IPS-18a (cell line): ENCODE measurements at regions not wholly inside any gene's neighbourhood (a gene's known extent, or its start where the extent isn't known, plus 50 kb on each side); places are given as distances from the start of the nearest gene placed in this dataset.

Source experiments
- H3K27ac ChIP-seq: one replicate; pipeline ENCODE4 v1.5.1; 2013; ENCODE audit warnings: low read length
- H3K27me3 ChIP-seq: one replicate; pipeline ENCODE4 v1.6.1; 2013; ENCODE audit warnings: mild to moderate bottlenecking, low read length; ENCODE audit not compliant: control insufficient read depth, insufficient read depth
- H3K36me3 ChIP-seq: one replicate; pipeline ENCODE4 v1.6.1; 2013; ENCODE audit warnings: low read depth, low read length; ENCODE audit not compliant: control insufficient read depth
- H3K4me1 ChIP-seq: one replicate; pipeline ENCODE4 v1.6.1; 2013; ENCODE audit warnings: low read depth, low read length; ENCODE audit not compliant: control insufficient read depth
- H3K4me3 ChIP-seq: one replicate; pipeline ENCODE4 v1.5.1; 2013; ENCODE audit warnings: low read length
- H3K9ac ChIP-seq: one replicate; pipeline ENCODE4 v1.6.1; 2013; ENCODE audit warnings: mild to moderate bottlenecking, low read length, moderate library complexity
- H3K9me3 ChIP-seq: one replicate; pipeline ENCODE4 v1.6.1; 2013; ENCODE audit warnings: low read depth, low read length; ENCODE audit not compliant: control insufficient read depth

- no peak overlapping the region for H3K4me3 ChIP-seq
- no peaks in the 10 kb centered on the region for H3K9me3 ChIP-seq
- no peak overlapping the region for H3K9ac ChIP-seq
- no peaks in the 10 kb centered on the region for H3K4me1 ChIP-seq
- no peak overlapping the region for H3K27ac ChIP-seq
- H3K27me3 ChIP-seq = no peaks in the 10 kb centered on the region
- no peaks in the 10 kb centered on the region for H3K36me3 ChIP-seq
Observed at GRCh38 chr18:51878724-51879123, 461.3 kb upstream of the DCC start.

GRCh38 chr18:51879329-51879728 is 460.7 kb upstream of the DCC start:
- Histone ChIP-seq H3K9me3 (no peaks in the 10 kb centered on the region), H3K4me3 (no peak overlapping the region), H3K4me1 (no peaks in the 10 kb centered on the region), H3K27me3 (no peaks in the 10 kb centered on the region), H3K36me3 (no peaks in the 10 kb centered on the region), H3K9ac (no peak overlapping the region), H3K27ac (no peak overlapping the region)

DNA sequence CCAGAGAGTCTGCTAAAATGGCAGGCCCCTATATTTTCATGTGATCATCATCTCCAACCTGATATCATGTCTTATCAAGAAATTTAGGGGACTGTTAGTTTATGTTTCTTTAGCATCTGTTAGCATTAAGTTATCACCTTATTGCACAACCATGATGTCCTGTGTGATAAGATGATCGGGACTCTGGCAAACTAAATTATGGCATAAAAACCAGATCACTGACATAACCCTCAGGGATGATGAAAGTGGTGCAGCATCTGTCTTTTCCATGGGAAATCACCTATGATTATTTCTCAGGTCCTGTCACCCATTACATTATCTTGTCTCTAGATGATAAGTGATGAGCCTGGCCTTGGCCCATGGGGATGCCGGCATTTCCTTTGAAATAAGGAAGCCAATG is 458.6 kb upstream of the DCC start:
- no peaks in the 10 kb centered on the region for H3K4me1 ChIP-seq
- no peak overlapping the region for H3K4me3 ChIP-seq
- H3K36me3 ChIP-seq = no peaks in the 10 kb centered on the region
- no peak overlapping the region for H3K9ac ChIP-seq
- no peaks in the 10 kb centered on the region for H3K9me3 ChIP-seq
- H3K27ac ChIP-seq = no peak overlapping the region
- H3K27me3 ChIP-seq = no peaks in the 10 kb centered on the region

DNA sequence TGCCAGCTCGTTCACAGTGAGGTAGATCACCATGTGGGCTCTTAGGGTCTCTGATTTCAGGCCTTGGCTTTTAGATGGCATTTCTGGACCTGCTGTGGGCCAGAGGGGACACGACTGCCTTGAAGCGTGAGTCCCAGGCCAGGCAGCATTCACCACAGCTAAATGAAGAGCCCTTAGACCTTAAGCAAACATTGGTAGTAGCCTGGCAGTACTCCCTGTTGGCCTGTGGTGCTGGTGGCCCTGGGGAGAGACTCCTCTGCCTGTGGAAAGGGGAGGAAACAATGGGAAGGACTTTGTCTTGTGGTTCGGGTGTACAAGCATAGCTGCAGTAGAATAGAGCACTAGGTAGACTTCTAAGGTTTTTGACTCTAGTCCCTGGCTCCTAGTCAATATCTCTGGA is 456.0 kb upstream of the DCC start:
- Histone ChIP-seq H3K4me1 (no peaks in the 10 kb centered on the region), H3K36me3 (no peaks in the 10 kb centered on the region)

DNA sequence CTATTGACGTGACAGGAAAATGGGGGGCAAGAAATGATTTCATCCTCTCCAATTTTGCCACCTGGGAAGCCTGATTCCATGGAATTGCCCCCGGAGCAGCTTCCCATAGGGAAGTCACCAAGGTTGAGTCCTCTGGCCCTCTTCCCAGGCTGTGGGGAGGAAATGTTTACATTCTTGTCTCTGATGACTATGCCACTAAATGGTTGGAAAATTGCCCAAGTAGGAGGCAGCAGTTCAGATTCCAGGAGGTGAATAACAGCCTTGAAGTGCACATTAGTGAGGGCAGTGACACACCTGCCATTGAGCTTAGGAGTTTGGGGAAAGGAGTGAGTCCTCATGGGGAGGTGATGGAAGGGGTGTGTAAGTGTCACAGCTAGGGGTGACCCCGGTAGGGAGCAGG is 449.2 kb upstream of the DCC start:
- Histone ChIP-seq H3K36me3 (no peaks in the 10 kb centered on the region), H3K27me3 (no peaks in the 10 kb centered on the region), H3K4me3 (no peak overlapping the region), H3K4me1 (no peaks in the 10 kb centered on the region), H3K27ac (no peak overlapping the region), H3K9me3 (no peaks in the 10 kb centered on the region), H3K9ac (no peak overlapping the region)

More for the DNA sequence above, 456.0 kb upstream of the DCC start:
- no peak overlapping the region for H3K9ac ChIP-seq
- no peaks in the 10 kb centered on the region for H3K9me3 ChIP-seq
- H3K4me3 ChIP-seq = no peak overlapping the region
- no peak overlapping the region for H3K27ac ChIP-seq
- H3K27me3 ChIP-seq = no peaks in the 10 kb centered on the region

GRCh38 chr18:51891876-51892275 is 448.1 kb upstream of the DCC start:
- H3K9me3 ChIP-seq = no peaks in the 10 kb centered on the region
- H3K4me3 ChIP-seq = no peak overlapping the region
- no peaks in the 10 kb centered on the region for H3K27me3 ChIP-seq
- no peaks in the 10 kb centered on the region for H3K4me1 ChIP-seq
- H3K9ac ChIP-seq = no peak overlapping the region
- no peaks in the 10 kb centered on the region for H3K36me3 ChIP-seq
- no peak overlapping the region for H3K27ac ChIP-seq

DNA sequence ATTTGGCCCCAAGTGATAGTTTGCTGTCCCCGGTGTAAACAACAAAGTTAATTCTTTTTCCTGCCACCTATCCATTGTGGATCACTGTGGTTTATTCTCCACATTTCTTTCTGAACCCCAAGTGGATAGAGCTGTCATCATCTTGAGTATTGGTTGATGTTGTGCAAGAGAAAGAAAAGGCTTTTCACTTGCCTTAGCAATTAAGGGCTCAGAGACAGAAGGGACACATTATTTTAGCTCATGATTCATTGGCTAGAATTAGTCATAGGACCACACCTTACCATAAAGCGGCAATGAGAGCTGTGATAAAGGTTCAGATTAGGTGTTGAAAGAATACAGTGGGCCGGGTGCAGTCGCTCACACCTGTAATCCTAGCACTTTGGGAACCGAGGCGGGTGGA is 442.1 kb upstream of the DCC start:
- Histone ChIP-seq H3K27me3 (no peaks in the 10 kb centered on the region), H3K9me3 (no peaks in the 10 kb centered on the region), H3K27ac (no peak overlapping the region), H3K4me3 (no peak overlapping the region), H3K4me1 (no peaks in the 10 kb centered on the region), H3K36me3 (no peaks in the 10 kb centered on the region), H3K9ac (no peak overlapping the region)

GRCh38 chr18:51907687-51908597 is 432.1 kb upstream of the DCC start:
- no peaks in the 10 kb centered on the region for H3K36me3 ChIP-seq
- H3K4me3 ChIP-seq = no peak overlapping the region
- no peaks in the 10 kb centered on the region for H3K4me1 ChIP-seq
- no peak overlapping the region for H3K9ac ChIP-seq
- no peaks in the 10 kb centered on the region for H3K27me3 ChIP-seq
- H3K9me3 ChIP-seq = no peaks in the 10 kb centered on the region
- H3K27ac ChIP-seq = no peak overlapping the region

DNA sequence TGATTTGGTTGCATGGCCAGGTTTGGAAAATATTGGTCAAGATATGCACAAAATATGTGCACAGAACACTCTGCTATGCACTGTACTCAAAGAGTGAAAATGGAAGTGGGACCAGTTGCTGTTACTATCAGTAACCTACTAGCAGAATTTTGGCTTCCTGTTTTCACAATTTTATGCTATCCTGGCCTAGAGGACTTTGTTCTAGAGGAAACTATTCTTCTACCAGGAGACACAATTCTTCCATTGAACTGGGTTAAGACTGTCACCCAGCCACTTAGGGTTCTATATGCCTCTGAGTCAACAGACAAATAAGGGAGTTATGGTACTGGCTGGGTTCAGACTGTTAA is 431.4 kb upstream of the DCC start:
- Histone ChIP-seq H3K9me3 (no peaks in the 10 kb centered on the region), H3K4me3 (no peak overlapping the region), H3K9ac (no peak overlapping the region), H3K27me3 (no peaks in the 10 kb centered on the region), H3K27ac (no peak overlapping the region), H3K4me1 (no peaks in the 10 kb centered on the region), H3K36me3 (no peaks in the 10 kb centered on the region)

DNA sequence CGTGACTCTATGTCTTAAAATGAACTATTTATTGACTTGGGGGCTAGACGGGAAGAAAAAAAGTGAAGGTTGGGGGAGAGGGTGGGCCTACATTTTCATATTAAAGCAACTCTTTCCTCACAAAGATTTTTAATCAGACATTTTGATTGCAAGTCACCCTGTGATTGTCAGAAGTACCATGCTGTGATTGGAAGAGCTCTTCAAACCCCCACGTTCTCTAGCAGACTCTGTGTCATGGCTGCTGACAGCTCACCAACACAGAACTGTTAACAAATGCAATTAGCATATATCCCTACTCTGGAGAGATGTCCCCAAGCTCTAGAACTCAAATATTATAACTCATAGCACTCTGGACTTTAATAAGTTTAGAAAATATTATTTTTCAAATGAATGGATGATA is 428.4 kb upstream of the DCC start:
- Histone ChIP-seq H3K4me1 (no peaks in the 10 kb centered on the region), H3K4me3 (no peak overlapping the region), H3K27me3 (no peaks in the 10 kb centered on the region), H3K27ac (no peak overlapping the region), H3K9me3 (no peaks in the 10 kb centered on the region), H3K36me3 (no peaks in the 10 kb centered on the region), H3K9ac (no peak overlapping the region)

DNA sequence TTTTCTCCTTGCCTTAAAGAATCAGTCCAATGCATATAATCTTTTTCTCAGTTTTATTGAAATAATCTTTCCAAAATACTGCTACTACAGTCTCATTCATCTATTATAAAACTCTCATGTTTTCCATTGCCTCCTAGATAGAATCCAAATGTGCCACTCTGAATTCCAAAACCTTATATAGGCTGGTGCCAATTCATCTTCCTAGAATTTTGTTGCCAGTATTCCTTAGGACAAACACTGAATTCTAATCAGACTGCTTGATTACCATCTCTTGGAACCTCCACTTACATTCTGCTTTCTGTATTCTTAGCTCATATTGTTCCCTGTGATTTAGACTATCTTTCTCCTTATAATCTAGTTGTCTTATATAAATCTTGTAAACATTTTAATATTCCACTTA is 427.6 kb upstream of the DCC start:
- Histone ChIP-seq H3K27ac (no peak overlapping the region), H3K4me1 (no peaks in the 10 kb centered on the region), H3K4me3 (no peak overlapping the region)

DNA sequence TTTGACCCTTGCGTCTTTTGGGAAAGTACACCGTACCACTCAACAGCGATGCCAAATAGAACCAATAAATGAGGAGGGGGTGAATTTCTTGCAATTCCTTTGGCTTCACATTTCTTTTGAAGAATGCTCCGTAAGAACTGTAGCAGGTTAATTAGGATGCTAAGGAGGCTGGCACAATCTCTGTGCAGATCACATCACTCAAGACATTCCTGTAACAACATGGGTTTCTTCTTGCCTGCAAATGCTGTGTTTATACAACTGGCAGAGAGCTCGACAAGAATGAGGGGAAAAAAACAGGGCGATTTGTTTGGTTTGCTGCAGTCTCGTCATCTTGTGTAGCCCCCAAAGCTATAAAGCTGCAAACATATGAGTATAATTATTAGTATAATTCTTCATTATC is 424.8 kb upstream of the DCC start:
- Histone ChIP-seq H3K4me1 (no peaks in the 10 kb centered on the region), H3K4me3 (no peak overlapping the region), H3K27me3 (no peaks in the 10 kb centered on the region)

More for the DNA sequence above, 427.6 kb upstream of the DCC start:
- Histone ChIP-seq H3K9me3 (no peaks in the 10 kb centered on the region), H3K36me3 (no peaks in the 10 kb centered on the region), H3K9ac (no peak overlapping the region), H3K27me3 (no peaks in the 10 kb centered on the region)

More for the DNA sequence above, 424.8 kb upstream of the DCC start:
- no peaks in the 10 kb centered on the region for H3K9me3 ChIP-seq
- no peak overlapping the region for H3K9ac ChIP-seq
- H3K36me3 ChIP-seq = no peaks in the 10 kb centered on the region
- H3K27ac ChIP-seq = no peak overlapping the region
